ENCODE measurements at regions not wholly inside any gene's neighbourhood (a gene's known extent, or its start where the extent isn't known, plus 50 kb on each side); places are given as distances from the start of the nearest gene placed in this dataset.
"Not testable (repeated sequence)": the region's sequence is repeated elsewhere in the genome, so short reads cannot be mapped to it uniquely, and the experiment has no call there.

DNA sequence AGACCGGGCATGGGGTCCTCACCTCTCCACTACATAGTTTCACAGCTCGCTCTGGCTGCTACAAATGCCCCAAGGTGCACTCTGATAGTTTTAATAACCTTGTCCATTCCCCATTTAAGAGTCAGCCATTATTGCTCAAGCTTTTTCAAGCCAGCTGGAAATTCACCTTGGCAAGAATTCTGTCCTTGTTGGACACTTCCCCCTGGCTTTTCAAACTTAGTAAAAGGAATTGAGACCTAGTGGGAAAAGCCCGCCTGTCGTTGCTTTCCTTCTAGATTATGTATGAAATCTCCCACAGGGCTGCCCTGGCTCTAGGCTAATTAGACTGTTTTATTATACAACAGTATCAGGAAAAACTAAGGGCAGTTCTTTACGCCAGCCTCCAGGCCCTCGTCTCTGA lies 293.7 kb upstream of the GADL1 start:
- DNase-seq: no peak

DNA sequence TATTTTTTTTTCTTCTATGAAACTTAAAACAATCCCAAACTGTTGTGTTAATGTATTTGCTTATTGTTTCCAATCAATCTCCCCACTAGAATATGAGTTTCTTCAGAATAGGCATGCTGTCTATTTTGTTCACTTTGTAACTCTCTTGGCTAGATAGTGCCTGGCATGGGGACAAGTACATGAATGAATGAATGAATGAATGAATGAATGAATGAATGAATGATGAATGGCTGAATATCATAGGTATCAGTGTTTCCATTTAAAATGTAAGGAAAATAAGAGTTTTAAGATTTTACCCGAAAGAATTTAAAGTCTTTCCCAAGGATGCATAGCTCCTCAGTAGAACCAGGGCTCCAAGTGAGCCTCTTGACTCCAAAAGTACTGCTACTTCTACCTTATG lies 294.9 kb upstream of the GADL1 start:
- DNase-seq: no peak

GRCh38 chr3:31189971-31190370 lies 295.5 kb upstream of the GADL1 start:
- DNase-seq: no peak

DNA sequence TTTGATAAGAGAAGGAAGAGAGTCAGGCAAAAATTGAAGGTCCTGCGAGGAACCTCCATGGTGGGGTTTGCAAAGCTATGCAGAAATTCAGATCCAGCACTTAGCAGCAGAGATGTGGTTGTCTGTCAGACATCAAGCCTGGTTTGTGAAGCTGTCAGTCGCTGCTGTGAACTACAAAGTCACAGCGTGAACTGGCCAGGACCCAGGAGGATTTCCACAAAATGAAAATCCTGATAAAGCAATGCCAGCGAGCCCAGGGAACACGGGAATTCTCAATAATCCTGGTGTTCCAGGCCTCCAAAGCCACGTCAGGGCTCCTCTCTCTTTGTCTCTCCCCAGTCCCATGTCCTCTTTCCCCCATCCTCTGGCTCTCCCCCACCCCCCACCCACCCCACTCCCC lies 296.9 kb upstream of the GADL1 start:
- DNase-seq: no peak

DNA sequence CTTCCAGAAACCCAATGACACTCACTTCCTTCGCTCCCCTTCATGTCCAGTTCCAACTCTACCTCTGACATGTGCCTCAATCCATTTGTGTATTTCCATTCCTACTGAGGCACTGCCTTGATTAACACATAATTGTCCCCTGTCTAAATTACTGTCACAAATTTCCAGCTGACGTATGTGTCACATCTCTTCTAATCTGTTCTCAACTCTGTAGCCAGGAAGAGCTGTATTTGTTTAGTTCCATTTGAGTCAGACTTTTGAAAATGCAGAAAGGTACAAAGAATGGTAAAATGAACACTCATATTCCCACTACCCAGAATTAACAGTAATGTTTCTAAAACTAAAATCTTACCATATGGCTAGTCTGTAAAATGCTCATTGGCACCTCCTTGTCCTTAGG lies 299.0 kb upstream of the GADL1 start:
- no peak for DNase-seq

- no peak for DNase-seq
Observed at GRCh38 chr3:31193871-31194270, 299.4 kb upstream of the GADL1 start.

- no peak for DNase-seq
Observed at GRCh38 chr3:31196261-31196660, 301.8 kb upstream of the GADL1 start.

- no peak for DNase-seq
Observed at GRCh38 chr3:31196881-31197364, 302.5 kb upstream of the GADL1 start.

- no peak for DNase-seq
Observed at GRCh38 chr3:31197941-31198340, 303.5 kb upstream of the GADL1 start.

- no peak for DNase-seq
Observed at GRCh38 chr3:31198890-31199289, 304.4 kb upstream of the GADL1 start.

DNA sequence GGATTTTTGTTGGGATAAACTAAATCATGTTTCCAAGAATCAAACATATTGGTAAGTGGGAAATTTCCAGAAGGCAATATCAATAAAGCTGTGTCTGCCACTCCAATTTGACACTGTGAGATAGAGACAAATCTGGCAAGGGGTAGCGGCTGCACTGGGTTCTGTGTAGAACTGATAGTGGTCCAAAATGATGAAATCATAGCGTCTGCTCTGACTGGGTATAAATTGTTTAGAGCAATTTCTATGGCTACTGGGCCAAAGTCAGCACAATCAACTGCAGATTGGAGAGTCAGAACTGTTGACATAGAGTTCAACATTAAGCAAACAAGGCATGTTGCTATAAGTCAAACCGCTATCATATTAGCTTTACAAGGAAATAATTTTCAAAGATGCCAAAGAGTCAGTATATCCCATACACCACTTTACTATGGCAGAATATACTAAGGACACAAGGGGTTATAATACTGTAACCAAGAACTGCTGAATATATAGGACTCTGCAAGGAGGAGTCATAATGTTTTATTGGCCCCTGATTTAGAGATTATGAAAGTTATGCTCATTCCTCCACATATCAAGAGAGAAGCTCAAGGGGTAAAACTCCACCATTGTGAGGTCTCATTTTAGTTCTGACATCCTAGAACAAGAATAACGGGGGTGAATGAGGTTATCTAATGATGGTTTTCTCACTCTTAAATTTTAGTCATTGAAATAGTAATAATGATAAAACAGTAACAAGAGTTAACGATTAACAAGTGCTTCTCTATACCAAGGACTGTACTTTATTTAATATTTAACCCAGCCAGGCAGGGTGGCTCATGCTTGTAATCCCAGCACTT lies 309.7 kb upstream of the GADL1 start:
- DNase-seq: no peak

DNA sequence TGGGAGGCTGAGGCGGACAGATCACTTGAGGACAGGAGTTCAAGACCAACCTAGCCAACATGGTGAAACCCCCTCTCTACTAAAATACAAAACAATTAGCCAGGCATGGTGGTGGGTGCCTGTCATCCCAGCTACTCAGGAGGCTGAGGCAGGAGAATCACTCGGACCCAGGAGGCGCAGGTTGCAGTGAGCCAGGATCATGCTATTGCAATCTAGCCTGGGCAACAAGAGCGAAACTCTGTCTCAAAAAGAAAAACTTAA lies 310.3 kb upstream of the GADL1 start:
- DNase-seq: not testable (repeated sequence)

DNA sequence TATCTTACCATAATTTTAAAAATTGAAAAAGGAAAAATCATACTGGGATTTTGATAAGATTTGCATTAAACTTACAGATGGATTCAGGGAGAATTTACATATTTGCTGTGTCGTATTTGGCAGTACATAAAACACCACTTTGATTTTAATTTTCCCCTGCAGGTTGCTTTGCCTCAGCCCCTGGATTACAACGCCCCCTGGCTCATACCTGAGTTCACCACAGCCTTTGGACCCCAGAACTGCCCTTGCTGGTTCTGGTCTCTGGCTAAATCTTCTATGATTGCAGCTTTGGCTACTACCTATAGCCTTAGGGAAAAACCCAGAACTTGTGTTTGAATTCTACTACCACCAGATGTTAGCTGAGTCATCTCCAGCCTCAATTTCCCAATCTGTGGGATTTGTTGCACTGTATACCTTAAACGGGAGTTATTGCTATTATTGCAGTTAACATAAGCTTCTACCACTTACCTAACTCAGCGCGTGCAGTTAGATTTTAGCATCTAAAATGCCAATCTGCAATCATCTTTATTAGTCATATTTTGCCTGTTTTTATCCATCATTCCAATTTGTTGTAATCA lies 315.7 kb upstream of the GADL1 start:
- DNase-seq: no peak

DNA sequence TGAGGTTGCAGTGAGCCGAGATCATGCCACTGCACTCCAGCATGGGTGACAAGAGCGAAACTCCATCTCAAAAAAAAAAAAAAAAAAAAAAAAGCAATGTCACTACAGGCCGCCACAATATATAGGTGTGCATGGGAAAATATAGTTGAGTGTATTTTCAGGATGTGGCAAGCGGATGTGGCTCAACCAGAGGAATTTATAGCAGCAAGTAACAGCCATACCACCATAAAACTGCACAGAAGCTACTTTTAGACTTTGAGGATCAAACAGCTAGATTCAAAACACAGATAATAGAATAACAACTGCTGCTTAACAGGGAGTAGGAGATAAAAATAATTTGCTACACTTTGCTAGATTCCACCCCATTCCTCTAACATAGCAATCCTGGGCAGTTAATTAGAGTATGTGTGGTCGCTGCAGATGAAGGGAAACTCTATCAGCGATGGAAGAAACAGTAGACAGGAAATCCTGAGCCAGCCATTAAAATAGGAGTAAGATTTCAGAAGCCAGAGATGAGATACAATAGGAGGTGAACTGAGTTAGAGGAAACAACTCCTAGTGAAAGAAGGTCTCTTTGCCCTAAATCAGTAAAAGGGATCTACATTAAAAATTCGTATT lies 318.7 kb upstream of the STT3B start:
- no peak for DNase-seq

DNA sequence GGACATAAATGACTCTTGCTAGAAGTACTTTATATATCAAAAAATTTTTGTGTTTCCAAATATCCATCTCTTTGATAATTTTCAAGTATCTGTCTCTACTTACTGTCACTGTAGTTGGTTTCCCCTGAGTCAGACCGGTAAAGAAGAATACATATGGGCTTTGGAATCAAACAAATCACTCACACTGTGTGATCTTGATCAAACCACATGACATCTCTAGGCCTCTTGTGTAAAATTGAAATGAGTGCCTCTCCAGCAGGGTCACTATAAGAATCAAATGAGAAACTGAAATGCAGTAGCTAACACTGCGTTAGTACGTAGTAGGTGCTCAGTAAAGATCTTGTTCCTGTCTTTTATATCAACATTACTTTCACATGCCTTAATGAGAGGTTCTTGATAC lies 314.6 kb upstream of the STT3B start:
- DNase-seq: no peak

GRCh38 chr3:31219131-31219843 lies 313.4 kb upstream of the STT3B start:
- DNase-seq: no peak

DNA sequence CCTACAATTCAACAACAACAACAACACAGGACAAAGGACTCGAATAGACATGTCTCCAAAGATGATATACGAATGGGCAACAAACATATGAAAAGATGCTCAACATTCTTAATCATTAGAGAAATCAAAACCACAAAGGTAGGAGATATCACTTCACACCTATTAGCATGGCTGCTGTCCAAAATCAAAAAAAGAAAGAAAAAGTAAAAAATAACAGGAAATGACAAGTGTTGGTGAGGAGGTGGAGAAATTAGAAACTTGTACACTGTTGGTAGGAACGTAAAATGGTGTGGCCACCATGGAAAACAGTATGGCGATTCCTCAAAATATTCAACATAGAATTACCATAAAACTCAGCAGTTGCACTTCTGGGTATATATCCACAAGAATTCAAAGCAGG lies 312.3 kb upstream of the STT3B start:
- no peak for DNase-seq

DNA sequence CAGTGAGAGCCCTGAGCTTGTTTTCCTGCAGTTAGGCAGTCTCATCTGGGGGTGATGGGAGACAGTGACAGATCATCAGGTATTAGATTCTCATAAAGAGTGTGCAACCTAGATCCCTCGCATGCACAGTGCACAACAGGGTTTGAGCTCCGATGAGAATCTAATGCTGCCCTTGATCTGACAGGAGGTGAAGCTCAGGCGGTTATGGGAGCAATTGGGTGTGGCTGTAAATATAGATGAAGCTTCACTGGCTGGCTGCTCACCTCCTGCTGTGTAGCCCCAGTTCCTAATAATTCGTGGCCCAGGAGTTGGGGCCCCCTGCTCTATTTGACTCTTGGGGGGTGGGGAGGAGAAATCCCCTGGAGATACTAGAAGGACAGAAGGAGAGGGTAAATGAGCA lies 309.4 kb upstream of the STT3B start:
- DNase-seq: no peak

DNA sequence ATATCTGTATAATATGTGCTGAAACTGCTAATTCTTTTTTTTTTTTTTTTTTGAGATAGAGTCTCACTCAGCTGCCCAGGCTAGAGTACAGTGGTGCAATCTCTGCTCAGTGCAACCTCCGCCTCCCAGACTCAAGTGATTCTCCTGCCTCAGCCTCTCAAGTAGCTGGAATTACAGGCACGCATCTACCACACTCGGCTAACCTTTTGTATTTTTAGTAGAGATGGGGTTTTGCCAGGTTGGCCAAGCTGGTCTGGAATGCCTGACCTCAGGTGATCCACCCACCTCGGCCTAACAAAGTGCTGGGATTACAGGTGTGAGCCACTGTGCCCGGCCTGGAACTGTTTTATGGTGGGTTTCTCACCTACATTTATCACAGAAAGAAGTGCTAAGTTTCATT lies 307.8 kb upstream of the STT3B start:
- DNase-seq: no peak

GRCh38 chr3:31225923-31226322 lies 306.8 kb upstream of the STT3B start:
- no peak for DNase-seq

DNA sequence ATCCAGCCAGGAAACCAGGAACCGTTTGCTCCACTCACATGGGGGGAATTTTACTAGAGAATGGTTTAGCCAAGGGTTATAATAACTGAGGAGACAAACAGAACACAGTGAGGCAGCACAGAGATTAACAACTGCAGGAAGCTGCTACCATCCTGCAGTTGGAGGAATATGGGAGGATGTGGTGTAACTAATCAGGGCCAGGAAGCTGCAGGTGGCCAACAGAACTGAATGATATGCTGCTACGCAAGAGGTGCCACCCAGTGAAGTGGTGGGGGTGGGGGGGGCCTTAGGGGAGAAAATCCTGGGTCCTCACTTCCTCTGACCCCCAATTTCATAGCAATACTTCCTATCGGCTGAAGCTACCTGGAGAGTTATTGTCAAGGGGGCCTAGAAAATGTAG lies 306.4 kb upstream of the STT3B start:
- DNase-seq: no peak

- DNase-seq: peak; percentile 95
Observed at GRCh38 chr3:31227131-31227562, 305.6 kb upstream of the STT3B start.

DNA sequence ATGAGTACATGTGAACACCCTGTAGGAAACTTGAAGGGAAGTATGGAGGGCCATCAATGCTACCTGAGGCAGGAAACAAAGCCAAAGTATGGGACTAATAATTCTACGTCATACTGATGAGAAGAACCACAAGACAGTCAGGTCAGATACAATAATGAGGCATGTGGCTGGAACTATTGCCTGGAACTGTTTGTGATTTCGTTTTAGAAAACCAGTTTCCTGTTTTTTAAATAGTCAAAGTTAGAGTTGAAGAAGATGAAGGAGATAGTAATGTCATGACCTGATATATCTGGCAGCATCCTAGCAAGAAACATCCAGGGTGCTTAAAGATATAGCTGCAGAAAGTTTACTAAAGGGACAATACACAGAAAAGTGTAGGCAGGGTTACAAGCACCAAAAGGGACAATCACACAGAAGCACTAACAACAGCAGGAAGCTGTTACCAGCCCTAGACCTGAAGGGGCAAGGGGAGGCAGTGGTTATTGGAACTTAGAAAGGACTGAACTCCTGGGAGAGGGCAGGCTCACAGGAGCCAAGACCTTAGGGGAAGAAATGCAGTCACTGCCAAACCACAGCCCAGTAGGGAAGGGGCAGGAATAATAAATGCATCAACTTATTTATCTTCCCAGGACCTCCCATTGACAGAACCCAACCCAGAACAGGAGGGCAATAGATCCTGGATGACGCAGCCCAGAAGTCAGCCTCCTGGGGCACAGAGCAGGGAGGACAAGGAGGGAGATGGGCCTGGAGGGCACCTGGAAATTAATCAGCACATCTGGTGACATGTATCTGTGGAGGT lies 302.1 kb upstream of the STT3B start:
- no peak for DNase-seq

All from SIG-M5 (cell line).